ENCODE measurements at regions not wholly inside any gene's neighbourhood (a gene's known extent, or its start where the extent isn't known, plus 50 kb on each side); places are given as distances from the start of the nearest gene placed in this dataset.
"Not testable (repeated sequence)": the region's sequence is repeated elsewhere in the genome, so short reads cannot be mapped to it uniquely, and the experiment has no call there.

GRCh38 chr20:28564024-28564423 lies 2693.4 kb upstream of the DEFB115 start:
- not testable (repeated sequence) for TF ChIP-seq CTCF, POLR2A (IDR thresholded peaks at IDR 0.05)

Data from body of pancreas (tissue), 4 donors.